Activated CD8-positive, alpha-beta memory T cell treated with anti-CD3 and anti-CD28 coated beads for 36 hours (primary cell): ENCODE measurements at regions not wholly inside any gene's neighbourhood (a gene's known extent, or its start where the extent isn't known, plus 50 kb on each side); places are given as distances from the start of the nearest gene placed in this dataset.
"Not testable (repeated sequence)": the region's sequence is repeated elsewhere in the genome, so short reads cannot be mapped to it uniquely, and the experiment has no call there.

Source experiments
- CTCF ChIA-PET: fragments of 350-600 bp; sonication (Branson Sonifier 250); formaldehyde crosslinking; loops from one replicate; lab custom pipeline; 2021; ENCODE audit warnings: antibody characterized with exemption; lab: Charles Lee
- POLR2A ChIA-PET: fragments of 350-600 bp; sonication (Branson Sonifier 250); formaldehyde crosslinking; loops from one replicate; lab custom pipeline; 2021; ENCODE audit warnings: antibody characterized with exemption; lab: Charles Lee

DNA sequence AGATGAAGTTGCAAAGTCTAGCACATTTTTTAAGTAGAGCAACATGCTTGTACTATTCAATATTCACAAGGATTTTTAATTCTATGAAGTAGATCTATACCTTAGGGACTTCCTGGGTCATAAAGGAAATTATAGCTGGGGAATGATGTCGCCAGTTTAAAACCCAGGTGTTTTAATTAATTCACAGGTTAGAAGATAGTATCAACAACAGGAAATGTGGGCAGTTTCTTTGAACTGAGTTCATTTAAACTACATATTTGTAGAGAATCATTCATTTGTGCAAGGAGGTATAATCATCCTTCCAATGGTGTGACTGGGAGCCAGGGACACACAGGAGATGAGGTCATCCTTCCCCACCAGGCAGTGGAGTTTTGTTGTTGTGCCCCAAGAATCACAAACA lies 181.3 kb upstream of the KLF3 start:
- ChIA-PET CTCF (no interaction called here), POLR2A (no interaction called here)

DNA sequence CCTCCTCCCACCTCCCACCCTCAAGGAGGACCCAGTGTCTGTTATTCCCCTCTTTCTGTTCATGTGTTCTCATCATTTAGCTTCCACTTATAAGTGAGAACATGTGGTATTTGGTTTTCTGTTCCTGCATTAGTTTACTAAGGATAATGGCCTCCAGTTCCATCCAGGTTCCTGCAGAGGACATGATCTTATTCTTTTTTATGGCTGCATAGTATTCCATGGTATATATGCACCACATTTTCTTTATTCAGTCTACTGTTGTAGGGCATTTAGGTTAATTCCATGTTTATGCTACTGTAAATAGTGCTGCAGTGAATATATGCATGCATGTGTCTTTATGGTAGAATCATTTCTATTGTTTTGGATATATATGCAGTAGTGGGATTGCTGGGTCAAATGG lies 180.4 kb upstream of the KLF3 start:
- CTCF ChIA-PET, POLR2A ChIA-PET: not testable (repeated sequence)

DNA sequence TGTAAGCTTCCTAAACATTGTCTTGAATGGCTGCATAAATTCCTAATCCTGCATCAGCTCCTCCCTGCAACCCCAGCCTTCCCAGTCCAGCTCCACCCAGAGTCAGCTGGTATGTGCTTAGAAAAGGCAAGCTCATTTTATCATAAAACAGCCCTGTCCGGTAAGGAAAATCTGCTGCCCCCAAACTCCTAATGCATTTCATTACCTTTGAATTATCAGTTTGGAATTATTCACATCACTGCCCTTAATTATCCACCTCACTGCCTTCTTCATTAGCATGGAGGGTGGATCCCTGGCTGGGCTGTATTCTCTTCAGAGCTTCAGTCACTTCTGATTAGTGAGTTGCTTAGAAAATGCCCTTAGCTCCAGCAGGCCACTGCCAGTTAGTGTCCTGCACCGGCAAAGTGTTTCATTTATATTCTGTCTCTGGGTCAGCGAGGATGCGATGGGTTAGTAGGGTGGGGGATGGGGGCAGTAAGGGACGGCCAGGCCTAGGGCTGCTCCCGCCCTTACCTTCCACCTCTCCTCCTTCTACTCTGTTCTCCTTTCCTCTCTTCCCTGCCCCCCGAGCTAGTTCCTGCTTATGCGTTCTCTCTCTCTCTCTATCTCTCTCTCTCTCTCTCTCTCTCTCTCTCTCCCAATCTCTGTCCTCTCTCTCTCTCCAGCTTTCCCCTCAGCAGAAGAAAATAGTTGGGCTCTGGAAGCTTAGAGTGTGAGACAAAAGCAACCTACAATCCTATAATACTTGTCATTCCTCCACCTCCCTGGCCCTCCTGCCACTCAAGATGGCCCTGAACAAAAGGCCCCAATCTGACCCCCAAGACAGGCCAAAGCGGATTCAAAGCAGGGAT lies 174.8 kb upstream of the KLF3 start:
- ChIA-PET CTCF (interaction anchor here (0.8 kb wide), 1 partner anchor 242 kb away, joined by 3 read pairs; no protein-coding TSS in a partner anchor), POLR2A (interaction anchor here (0.5 to 0.6 kb wide), 2 partner anchors 263 to 356 kb away, joined by 3 read pairs; no protein-coding TSS in a partner anchor)

DNA sequence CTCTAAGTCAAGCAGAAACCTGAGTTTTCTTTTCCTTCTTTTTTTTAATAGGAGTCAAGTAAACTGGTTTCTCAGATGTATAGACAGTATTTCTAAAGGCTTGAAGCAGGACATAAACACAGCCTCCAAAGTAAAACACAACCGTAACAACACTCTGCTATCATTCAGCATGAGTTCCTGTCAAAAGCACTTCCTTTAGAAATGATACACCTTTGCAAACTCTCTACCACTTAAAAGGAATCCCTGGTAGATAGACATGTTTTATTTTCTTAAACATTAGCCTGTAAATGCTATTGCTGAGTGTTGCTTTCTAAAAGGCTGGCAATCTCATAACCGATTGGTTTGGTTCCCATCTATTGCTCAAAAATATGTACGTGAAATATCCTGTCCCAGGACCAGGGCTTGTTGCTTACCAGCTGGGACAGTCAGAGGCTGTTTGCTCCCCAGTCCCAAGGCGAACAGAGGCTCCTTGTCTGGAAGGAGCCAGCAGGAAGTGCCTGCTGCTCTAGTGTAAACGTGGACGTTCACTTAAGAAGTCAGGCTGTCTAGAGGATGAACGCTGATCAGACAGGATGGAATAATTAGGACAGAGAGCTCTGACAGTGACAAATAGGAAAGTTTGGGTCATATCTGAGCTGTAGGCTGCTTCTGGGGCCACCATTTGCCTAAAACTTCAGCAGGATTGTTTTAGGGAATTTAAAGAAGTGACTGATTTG lies 173.9 kb upstream of the KLF3 start:
- CTCF ChIA-PET, result no interaction called here

DNA sequence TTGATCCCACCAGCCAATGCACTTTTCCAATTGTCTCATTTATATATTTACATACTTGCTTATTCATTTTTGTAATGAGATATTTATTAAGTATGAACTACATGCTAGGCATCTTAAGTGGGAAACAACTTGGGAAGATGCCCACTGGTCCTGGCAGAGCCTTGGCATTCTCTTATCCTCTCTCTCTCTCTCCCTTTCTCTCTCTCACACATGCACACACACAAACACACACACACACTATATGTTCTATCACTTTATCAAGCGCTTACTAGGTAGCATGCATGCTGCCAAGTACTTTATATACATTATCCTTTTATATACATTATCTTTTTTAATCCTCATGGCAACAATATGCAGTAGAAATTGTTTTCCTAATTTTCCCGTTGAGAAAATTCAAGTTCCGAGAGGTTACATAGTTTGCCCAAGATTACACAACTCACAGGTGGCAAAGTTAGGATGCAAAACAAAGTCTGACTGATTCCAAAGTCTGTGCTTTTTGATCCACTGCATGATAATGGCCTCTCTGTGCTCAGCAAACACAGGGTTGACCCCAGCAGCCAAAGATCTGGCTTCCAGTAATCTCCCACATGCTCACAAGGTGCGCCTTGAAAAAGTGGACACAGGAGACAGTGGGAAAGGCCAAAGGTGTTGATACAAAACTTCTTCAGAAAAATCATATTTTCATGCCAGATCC lies 173.1 kb upstream of the KLF3 start:
- ChIA-PET CTCF (no interaction called here), POLR2A (no interaction called here)

More for the DNA sequence above, 173.9 kb upstream of the KLF3 start:
- POLR2A ChIA-PET, result no interaction called here

DNA sequence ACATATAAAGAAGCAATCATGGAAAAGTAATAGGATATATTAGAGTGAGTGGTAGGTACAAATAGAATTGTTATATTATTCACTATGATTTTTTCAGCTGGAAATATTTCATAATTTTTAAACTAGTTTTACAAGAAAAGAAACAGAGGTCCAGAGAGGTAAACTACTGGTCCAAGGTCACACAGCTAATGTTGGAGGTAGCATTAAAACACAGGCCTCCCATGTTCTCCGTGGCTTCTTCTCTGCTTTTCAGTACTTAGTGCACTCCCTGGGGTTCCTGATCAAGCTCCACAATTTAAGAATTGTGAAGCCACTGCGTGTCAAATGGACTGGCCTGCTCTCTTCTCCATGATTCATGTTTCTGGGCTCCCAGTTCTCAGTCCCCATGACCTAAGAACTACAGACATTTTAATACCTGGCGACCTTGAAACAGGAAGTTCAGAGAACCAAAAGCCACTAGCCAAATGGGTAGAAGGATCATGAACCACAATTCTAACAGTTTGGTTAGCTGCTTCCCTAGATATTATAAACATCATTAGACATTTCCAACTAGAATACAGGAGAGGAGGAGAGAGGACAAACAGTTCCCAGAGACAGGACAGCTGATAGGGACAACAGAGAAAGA lies 172.0 kb upstream of the KLF3 start:
- ChIA-PET CTCF (no interaction called here), POLR2A (no interaction called here)

DNA sequence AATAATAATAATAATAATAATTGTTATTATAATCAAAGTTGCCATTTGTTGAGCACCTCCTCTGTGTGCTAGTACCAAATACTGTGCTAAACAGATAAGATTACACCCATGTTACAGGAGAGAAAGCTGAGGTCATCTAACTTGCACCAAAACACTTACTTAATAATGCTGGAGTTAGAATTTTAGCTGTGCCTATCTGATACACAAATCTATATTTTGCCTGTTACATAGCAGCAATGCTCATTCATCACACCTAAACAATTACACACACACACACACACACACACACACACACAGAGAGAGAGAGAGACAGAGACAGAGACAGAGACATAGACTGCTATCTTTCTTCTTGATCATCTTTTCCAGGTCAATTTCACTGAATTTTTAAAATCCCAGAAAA lies 170.9 kb upstream of the KLF3 start:
- ChIA-PET CTCF (interaction anchor here (0.9 kb wide), 1 partner anchor 235 kb away, joined by 3 read pairs; no protein-coding TSS in a partner anchor), POLR2A (interaction anchor here (0.6 kb wide), 1 partner anchor 958 kb away, joined by 3 read pairs; no protein-coding TSS in a partner anchor)

DNA sequence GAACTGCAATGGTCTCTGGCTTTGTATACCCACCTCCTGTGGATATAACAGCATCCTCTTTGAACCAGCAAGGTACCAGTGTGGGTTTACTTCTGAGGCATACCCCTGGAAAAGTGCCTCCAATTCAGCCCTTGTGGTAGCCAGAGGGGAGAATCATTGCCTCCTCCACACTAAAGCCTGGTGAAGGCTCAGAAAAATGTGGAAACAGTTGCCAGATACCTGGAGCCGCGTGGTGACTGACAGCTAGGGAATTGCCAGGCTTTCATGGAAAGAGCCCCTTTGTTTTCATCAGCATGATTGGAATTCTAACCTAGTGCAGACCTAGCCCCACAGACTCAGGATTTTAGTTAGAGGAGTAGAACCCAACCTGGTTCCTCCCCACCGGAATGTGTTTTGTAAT lies 168.6 kb upstream of the KLF3 start:
- POLR2A ChIA-PET, result no interaction called here

DNA sequence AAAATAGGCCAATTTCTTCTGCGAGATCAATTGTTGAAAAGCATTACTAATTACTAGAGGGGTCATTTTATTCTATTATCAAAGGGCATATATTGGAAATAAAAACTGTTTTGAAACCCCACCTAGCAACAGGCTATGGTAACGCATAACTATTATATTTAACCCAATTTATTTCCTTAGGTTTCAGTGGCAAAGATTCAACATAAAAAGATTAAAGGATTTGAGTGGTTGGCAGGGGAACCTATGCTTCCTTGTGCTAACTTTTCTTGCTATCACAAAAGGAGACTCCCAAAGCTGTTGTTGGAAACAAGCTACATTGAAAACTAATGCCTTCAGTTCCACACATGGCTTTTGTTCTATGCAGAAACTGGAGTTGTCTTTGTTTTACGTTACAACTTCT lies 166.9 kb upstream of the KLF3 start:
- CTCF ChIA-PET, result no interaction called here
- POLR2A ChIA-PET, result no interaction called here

More for the DNA sequence above, 168.6 kb upstream of the KLF3 start:
- CTCF ChIA-PET, result no interaction called here

DNA sequence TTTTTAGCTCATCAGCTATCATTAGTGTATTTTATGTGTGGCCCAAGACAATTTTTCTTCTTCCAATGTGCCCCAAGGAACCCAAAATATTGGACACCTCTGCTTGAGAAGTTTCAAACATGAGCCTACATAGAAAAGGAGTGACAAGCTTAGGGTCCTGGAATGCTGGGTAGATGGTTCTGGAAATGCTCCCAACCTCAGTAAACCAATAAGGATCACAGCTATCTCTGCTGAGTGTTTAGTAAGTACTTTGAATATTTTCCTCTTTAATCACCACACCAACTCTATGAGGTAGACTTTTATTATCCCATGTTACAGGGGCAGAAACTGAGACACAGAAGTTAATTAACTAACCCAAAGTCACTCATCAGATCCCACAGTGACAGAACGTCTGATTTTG lies 164.9 kb upstream of the KLF3 start:
- ChIA-PET POLR2A (no interaction called here), CTCF (interaction anchor here (0.9 kb wide), 1 partner anchor 38 kb away, joined by 4 read pairs; no protein-coding TSS in a partner anchor)

DNA sequence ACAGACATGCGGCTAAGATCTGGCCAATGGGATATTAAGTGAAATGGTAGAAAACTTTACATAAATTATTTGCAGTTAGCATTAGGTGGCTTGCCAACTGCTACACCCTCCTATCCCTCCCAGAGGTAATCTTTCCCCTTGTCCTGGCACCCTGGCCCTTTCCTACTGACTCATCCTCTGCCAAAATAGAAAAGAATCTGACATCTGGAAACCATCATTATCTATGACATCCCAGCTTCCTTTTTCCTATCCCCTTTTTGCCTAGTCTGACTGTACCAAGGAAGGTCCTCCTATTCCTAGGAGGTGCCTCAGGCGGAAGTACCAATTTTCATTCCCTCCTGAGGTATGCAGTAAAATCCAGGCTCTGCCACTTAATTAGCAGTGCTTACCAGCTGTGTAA lies 163.6 kb upstream of the KLF3 start:
- CTCF ChIA-PET, result no interaction called here
- POLR2A ChIA-PET, result no interaction called here

DNA sequence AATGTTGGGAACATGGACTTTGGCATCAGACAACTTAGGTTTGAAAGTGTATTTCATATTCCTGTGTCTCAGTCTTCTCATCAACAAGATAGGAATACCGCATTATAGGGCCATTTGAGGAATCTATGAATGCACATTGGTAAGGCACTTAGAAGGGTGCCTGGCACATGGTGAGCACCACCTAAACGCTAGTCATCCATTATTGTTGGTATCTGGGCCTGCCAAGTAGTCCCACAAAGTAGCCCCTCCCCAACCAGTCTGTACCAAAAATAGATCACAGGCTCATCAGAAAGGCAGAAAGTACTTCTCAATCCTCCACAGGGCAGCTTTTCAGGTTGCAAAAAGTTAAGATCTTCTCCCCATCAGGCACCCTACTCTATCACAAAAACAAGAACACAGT lies 162.3 kb upstream of the KLF3 start:
- POLR2A ChIA-PET, result no interaction called here
- CTCF ChIA-PET, result no interaction called here

DNA sequence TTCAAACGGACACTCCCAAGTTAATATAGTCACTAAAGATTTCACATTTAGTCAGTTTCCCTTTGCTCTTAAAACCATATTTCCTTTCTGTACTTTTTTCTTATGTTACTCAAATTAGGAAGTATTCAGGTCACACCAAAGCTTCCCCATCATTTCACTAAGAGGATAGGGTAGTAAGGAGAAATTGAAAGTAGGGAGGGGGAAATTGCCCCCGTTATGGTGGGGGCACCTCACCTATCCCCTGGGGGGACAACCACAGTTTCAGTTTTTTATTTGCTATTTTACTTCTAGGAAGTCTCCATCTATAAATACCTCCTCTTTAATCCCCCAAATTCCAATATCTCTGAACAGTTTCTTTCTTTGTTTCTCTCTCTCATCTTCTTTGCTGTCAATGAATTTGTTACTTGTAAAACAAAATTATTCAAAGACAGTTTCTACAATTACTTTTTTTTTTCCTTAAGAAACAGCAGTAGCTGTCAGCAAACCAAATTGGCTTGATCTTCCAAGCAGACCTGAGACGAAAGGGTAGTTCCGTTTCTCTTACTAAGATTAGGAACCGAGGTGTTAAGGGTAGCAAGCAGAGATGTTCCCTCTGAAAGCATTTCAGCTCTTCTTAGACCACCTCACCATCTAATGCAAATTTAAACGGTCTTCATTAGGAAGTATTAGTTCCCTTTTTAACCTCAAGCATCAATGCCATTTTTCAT lies 160.2 kb upstream of the KLF3 start:
- ChIA-PET CTCF (interaction anchor here (0.6 kb wide), 1 partner anchor 194 kb away, joined by 5 read pairs; no protein-coding TSS in a partner anchor), POLR2A (interaction anchor here (0.7 to 1.0 kb wide), 3 partner anchors 11 to 123 kb away, joined by 3 to 7 read pairs (median 6); no protein-coding TSS in a partner anchor)

DNA sequence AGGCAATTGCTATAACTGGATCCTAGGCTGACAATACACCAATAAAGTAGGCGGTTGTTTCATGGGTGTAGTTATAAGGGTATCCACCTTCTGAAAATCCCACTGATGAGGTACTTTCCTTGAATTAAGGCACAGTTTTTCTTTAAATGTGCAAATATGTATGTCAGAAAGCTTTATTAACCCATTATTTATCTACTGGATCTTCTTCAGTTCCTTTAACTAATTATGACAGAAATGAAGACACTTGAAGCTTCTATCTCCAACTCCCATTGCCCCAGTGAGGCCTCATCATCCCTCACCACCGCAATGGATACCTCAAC lies 159.6 kb upstream of the KLF3 start:
- POLR2A ChIA-PET, result interaction anchor here (0.7 to 1.0 kb wide), 2 partner anchors 10 to 124 kb away, joined by 6 to 7 read pairs; no protein-coding TSS in a partner anchor
- CTCF ChIA-PET, result no interaction called here

DNA sequence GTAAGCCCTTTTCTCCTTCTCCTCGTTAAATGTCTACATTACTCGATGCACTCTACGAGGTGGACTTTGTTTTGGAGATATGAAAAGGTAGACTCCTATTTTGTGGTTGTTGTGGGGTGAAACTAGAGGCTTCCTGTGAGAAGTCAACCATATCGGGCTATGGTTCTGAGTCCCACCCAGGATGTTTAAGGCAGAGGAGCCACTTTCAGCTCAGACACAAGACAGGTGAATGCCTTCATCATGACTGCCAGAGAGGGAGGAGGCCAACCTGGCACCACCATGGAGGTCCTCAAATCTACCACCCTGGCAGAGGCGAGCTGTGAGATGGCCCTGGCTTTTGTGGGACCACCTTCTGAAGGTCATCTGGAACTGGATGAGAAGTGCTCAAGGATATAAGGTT lies 154.4 kb upstream of the KLF3 start:
- POLR2A ChIA-PET, result no interaction called here
- CTCF ChIA-PET, result interaction anchor here (0.9 kb wide), 1 partner anchor 190 kb away, joined by 3 read pairs; no protein-coding TSS in a partner anchor

DNA sequence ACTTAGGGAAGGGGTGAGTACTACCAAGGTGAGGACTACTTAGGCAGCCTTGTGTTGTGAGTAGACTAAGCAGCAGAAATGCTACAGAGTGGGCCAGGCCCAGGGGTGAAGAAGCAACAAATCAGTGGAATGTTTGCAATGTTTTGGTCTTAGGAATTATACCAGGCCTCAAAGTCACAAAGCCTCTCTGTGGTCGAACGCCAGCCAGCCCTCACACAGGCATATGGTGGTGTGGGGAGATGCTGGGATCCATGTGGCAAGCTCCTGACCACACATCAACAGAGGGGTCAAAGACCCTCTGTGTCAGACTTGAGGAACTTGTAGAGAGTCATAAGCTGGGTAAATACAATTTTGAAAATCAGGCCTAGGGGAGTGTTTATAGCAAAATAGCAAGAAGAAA lies 153.8 kb upstream of the KLF3 start:
- POLR2A ChIA-PET, result no interaction called here

DNA sequence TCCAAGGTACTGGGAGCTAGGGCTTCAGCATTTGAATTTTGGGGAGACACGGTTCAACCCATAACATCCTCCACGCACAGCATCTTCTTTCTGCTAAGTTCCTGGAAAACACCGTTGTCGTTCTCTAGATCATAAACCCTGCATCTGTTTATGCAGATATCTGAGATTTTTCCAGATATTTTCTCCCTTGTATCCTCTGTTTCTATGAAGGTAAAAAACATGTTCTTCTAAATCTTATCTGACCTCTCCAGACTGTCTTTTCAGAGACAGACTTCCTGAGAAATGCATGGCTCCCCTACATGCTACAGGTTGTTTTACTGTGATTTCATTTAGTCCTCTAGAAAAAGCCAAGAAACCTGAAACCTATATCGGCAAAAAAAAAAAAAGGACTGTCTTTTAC lies 152.3 kb upstream of the KLF3 start:
- CTCF ChIA-PET, result interaction anchor here (1.8 kb wide), 1 partner anchor 12 kb away, joined by 5 read pairs; no protein-coding TSS in a partner anchor
- POLR2A ChIA-PET, result no interaction called here

More for the DNA sequence above, 153.8 kb upstream of the KLF3 start:
- CTCF ChIA-PET, result interaction anchor here (1.8 kb wide), 1 partner anchor 14 kb away, joined by 5 read pairs; no protein-coding TSS in a partner anchor

DNA sequence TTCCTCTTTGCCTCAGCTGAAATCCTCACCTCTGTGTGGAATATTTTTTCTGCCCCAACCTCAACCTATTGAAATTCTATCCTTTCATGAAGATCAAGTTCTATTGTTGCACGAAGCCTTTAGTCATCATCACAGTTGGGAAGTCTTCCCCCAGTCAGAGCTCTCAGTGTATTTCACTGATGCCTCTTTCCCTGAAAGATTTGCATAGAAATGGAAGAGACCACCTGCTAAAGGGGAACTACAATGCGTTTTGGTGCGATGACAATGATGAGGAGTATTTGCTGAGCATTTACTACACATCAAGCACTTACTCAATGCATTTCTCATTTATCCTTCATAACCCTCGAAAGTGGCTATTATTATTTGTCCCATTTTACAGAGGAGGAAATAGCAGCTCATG lies 151.2 kb upstream of the KLF3 start:
- CTCF ChIA-PET, result interaction anchor here (1.3 kb wide), 1 partner anchor 41 kb away, joined by 5 read pairs; no protein-coding TSS in a partner anchor
- POLR2A ChIA-PET, result no interaction called here
